Keratinocyte (primary cell): ENCODE measurements at regions not wholly inside any gene's neighbourhood (a gene's known extent, or its start where the extent isn't known, plus 50 kb on each side); places are given as distances from the start of the nearest gene placed in this dataset.

Experiments
- DNase-seq: peaks from one replicate; pipeline ENCODE4 v3.0.0-alpha.2; 2011; ENCODE audit warnings: low read depth, missing footprints, low spot score
- FAIRE-seq: peaks from 2 replicates; lab custom pipeline; 2011; peaks lifted over from hg19 to GRCh38; lab: Jason Lieb, UNC
- H2AFZ ChIP-seq: 2 replicates; pipeline ENCODE4 v1.6.0; 2012; ENCODE audit warnings: low read length, control low read depth, inconsistent platforms; ENCODE audit not compliant: control insufficient read depth
- H3K27ac ChIP-seq: 2 replicates; pipeline ENCODE4 v1.5.1; 2011; ENCODE audit warnings: low read length; ENCODE audit not compliant: control insufficient read depth, insufficient read depth
- H3K27me3 ChIP-seq: 3 replicates; pipeline ENCODE4 v1.6.0; 2011; ENCODE audit warnings: low read length; ENCODE audit not compliant: control insufficient read depth, insufficient read depth; ENCODE audit errors: extremely low read depth
- H3K36me3 ChIP-seq, 2 experiments: 2 replicates in 1 of 2; 3 replicates in 1 of 2; pipeline ENCODE4 v1.5.1; 2011; ENCODE audit warnings: low read length in 2 of 2, mild to moderate bottlenecking in 1 of 2; ENCODE audit not compliant: control insufficient read depth in 2 of 2, insufficient read depth in 2 of 2; ENCODE audit errors: extremely low read depth in 1 of 2
- H3K4me1 ChIP-seq: 3 replicates; pipeline ENCODE4 v1.5.1; 2011; ENCODE audit warnings: low read length; ENCODE audit not compliant: control insufficient read depth, insufficient read depth; ENCODE audit errors: extremely low read depth
- H3K4me2 ChIP-seq: 3 replicates; pipeline ENCODE4 v1.6.0; 2011; ENCODE audit warnings: low read depth, low read length; ENCODE audit not compliant: control insufficient read depth, insufficient read depth; ENCODE audit errors: extremely low read depth
- H3K4me3 ChIP-seq, 3 experiments: fragments of 200-600 bp in 1 of 3; sonication (generic) in 1 of 3; 2 replicates in 2 of 3; 3 replicates in 1 of 3; pipeline ENCODE4 v1.5.1; 2011 to 2016; ENCODE audit warnings: low read length in 3 of 3, mild to moderate bottlenecking in 3 of 3, control low read depth in 2 of 3, inconsistent platforms in 1 of 3, low read depth in 1 of 3, mixed read lengths in 1 of 3, mixed run types in 1 of 3, moderate library complexity in 1 of 3; ENCODE audit not compliant: control insufficient read depth in 2 of 3, insufficient read depth in 2 of 3; ENCODE audit errors: extremely low read depth in 1 of 3
- H3K79me2 ChIP-seq: 2 replicates; pipeline ENCODE4 v1.6.0; 2012; ENCODE audit warnings: low read length; ENCODE audit not compliant: control insufficient read depth, insufficient read depth
- H3K9ac ChIP-seq: 3 replicates; pipeline ENCODE4 v1.6.0; 2011; ENCODE audit warnings: low read length; ENCODE audit not compliant: control insufficient read depth, insufficient read depth; ENCODE audit errors: extremely low read depth
- H3K9me1 ChIP-seq: 3 replicates; pipeline ENCODE4 v1.6.0; 2011; ENCODE audit warnings: low read length; ENCODE audit not compliant: control insufficient read depth, insufficient read depth; ENCODE audit errors: extremely low read depth
- H3K9me3 ChIP-seq: 2 replicates; pipeline ENCODE4 v1.5.1; 2012; ENCODE audit warnings: low read depth, low read length; ENCODE audit not compliant: control insufficient read depth
- H4K20me1 ChIP-seq: 3 replicates; pipeline ENCODE4 v1.6.0; 2011; ENCODE audit warnings: low read length; ENCODE audit not compliant: control insufficient read depth, insufficient read depth; ENCODE audit errors: extremely low read depth
- EZH2 ChIP-seq: IDR thresholded peaks from one replicate; pipeline ENCODE4 v1.6.1; 2012; ENCODE audit warnings: inconsistent platforms, mild to moderate bottlenecking, low read length, moderate library complexity
- dilution Hi-C: fragments of 300-500 bp; cut with MboI; formaldehyde crosslinking; loops from one replicate; pipeline ENCODE4 v1.7.0; 2020; ENCODE audit warnings: low sequenced_read_pairs; ENCODE audit not compliant: extremely low pct_ligation_motif_present
- TF ChIP-seq, protein P1 (sequence below), 3 experiments: IDR thresholded peaks in 1 of 3; conservative IDR thresholded peaks in 1 of 3; optimal IDR thresholded peaks in 1 of 3; 2 replicates in 2 of 3; 3 replicates in 1 of 3; pipeline versions ENCODE3 to v1.5.1; 2011; ENCODE audit warnings: low read length in 3 of 3, mild to moderate bottlenecking in 3 of 3, moderate library complexity in 2 of 3, control low read depth in 1 of 3, inconsistent platforms in 1 of 3; ENCODE audit not compliant: insufficient read depth in 2 of 3; ENCODE audit errors: extremely low read depth in 1 of 3

DNA sequence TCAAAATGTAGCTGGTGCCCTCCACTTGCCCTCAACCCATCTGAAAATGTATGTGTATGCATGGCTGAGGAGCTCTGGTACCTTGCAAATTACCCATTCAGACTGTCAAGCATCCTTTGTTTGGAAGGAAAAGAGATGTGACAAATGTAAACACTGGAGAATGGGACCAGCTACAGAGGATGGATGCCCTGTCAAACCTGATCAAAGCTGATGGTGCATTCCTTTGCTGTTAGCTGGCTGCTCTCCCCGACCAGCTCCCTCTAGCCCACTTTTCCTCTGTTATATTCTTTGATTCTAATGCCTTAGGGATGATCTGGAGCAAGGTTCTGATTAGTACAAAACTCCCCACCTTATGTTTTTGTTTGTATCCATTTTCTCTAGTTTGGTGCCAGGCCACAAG lies 310.3 kb downstream of the C12orf75 start:
- no peak overlapping the region for H3K4me3 ChIP-seq

GRCh38 chr12:105641749-105642148 lies 311.3 kb downstream of the C12orf75 start:
- TF ChIP-seq, protein P1, sequence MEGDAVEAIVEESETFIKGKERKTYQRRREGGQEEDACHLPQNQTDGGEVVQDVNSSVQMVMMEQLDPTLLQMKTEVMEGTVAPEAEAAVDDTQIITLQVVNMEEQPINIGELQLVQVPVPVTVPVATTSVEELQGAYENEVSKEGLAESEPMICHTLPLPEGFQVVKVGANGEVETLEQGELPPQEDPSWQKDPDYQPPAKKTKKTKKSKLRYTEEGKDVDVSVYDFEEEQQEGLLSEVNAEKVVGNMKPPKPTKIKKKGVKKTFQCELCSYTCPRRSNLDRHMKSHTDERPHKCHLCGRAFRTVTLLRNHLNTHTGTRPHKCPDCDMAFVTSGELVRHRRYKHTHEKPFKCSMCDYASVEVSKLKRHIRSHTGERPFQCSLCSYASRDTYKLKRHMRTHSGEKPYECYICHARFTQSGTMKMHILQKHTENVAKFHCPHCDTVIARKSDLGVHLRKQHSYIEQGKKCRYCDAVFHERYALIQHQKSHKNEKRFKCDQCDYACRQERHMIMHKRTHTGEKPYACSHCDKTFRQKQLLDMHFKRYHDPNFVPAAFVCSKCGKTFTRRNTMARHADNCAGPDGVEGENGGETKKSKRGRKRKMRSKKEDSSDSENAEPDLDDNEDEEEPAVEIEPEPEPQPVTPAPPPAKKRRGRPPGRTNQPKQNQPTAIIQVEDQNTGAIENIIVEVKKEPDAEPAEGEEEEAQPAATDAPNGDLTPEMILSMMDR (optimal IDR thresholded peaks at IDR 0.05 in 1 of 3, IDR thresholded peaks at IDR 0.05 in 1 of 3, conservative IDR thresholded peaks at IDR 0.05 in 1 of 3; ENCODE audit: extremely low read depth in 1 of 3, insufficient read depth in 2 of 3, low read length in 3 of 3), result no peak
- TF ChIP-seq EZH2, result no peak
- no peak overlapping the region for H3K27ac ChIP-seq
- H3K9ac ChIP-seq, result no peak overlapping the region
- no peaks in the 10 kb centered on the region for H3K9me3 ChIP-seq
- no peak overlapping the region for H2AFZ ChIP-seq
- FAIRE-seq (no peak), DNase-seq (no peak)
- H3K27me3 ChIP-seq, result no peaks in the 10 kb centered on the region
- H3K9me1 ChIP-seq, result no peaks in the 10 kb centered on the region
- H3K79me2 ChIP-seq, result no peaks in the 10 kb centered on the region
- no peak overlapping the region for H3K4me3 ChIP-seq
- no peaks in the 10 kb centered on the region for H3K36me3 ChIP-seq
- no peaks in the 10 kb centered on the region for H3K4me1 ChIP-seq
- dilution Hi-C loops, result no loop called here
- H3K4me2 ChIP-seq, result no peak overlapping the region
- H4K20me1 ChIP-seq, result no peaks in the 10 kb centered on the region

More for the DNA sequence above, 310.3 kb downstream of the C12orf75 start:
- Histone ChIP-seq H3K27me3 (no peaks in the 10 kb centered on the region), H3K4me1 (no peaks in the 10 kb centered on the region), H3K79me2 (no peaks in the 10 kb centered on the region), H3K27ac (no peak overlapping the region), H3K36me3 (no peaks in the 10 kb centered on the region), H4K20me1 (no peaks in the 10 kb centered on the region), H3K9me3 (no peaks in the 10 kb centered on the region), H2AFZ (no peak overlapping the region), H3K9me1 (no peaks in the 10 kb centered on the region), H3K4me2 (no peak overlapping the region), H3K9ac (no peak overlapping the region)
- FAIRE-seq, result peak; percentile 55
- DNase-seq, result no peak
- dilution Hi-C loops, result no loop called here
- TF ChIP-seq, protein P1 (optimal IDR thresholded peaks at IDR 0.05 in 1 of 3, IDR thresholded peaks at IDR 0.05 in 1 of 3, conservative IDR thresholded peaks at IDR 0.05 in 1 of 3; ENCODE audit: extremely low read depth in 1 of 3, insufficient read depth in 2 of 3, low read length in 3 of 3), result no peak
- TF ChIP-seq EZH2, result no peak
